A673 (cell line): ENCODE measurements at regions not wholly inside any gene's neighbourhood (a gene's known extent, or its start where the extent isn't known, plus 50 kb on each side); places are given as distances from the start of the nearest gene placed in this dataset.

Experiments used
- BruUV-seq: library from RNA; stranded (reverse); fragments of 400-500 nt; replicated peaks from 2 replicates; lab custom pipeline; 2021; lab: Mats Ljungman, UMichigan
- CTCF ChIA-PET: fragments of 300-600 bp; sonication (Branson Sonifier 250); formaldehyde crosslinking; loops from one replicate; lab custom pipeline; 2022; ENCODE audit warnings: antibody characterized with exemption; lab: Charles Lee
- POLR2A ChIA-PET: fragments of 300-600 bp; sonication (Branson Sonifier 250); formaldehyde crosslinking; loops from one replicate; lab custom pipeline; 2022; ENCODE audit warnings: antibody characterized with exemption; ENCODE audit not compliant: low non-redundant PET; lab: Charles Lee
- DNase-seq: peaks from one replicate; pipeline ENCODE4 v3.0.0-alpha.2; 2015; ENCODE audit warnings: low spot score
- H3K27ac ChIP-seq: fragments of 200-600 bp; sonication (generic); 2 replicates; pipeline ENCODE4 v1.5.1; 2016; ENCODE audit warnings: mixed run types, low read depth, mild to moderate bottlenecking, mixed read lengths, antibody characterized with exemption, low read length; ENCODE audit not compliant: poor library complexity, severe bottlenecking
- H3K27me3 ChIP-seq: fragments of 200-600 bp; sonication (generic); replicated peaks from 2 replicates; pipeline ENCODE4 v1.6.1; 2017; ENCODE audit warnings: mixed run types, low read depth, mild to moderate bottlenecking, mixed read lengths, antibody characterized with exemption, low read length; ENCODE audit not compliant: insufficient read depth, poor library complexity
- H3K36me3 ChIP-seq: fragments of 200-600 bp; sonication (generic); 2 replicates; pipeline ENCODE4 v1.6.1; 2016; ENCODE audit warnings: mixed run types, mild to moderate bottlenecking, mixed read lengths, antibody characterized with exemption, low read length; ENCODE audit not compliant: insufficient read depth, poor library complexity, severe bottlenecking
- H3K4me1 ChIP-seq: fragments of 200-600 bp; sonication (generic); 2 replicates; pipeline ENCODE4 v1.6.1; 2017; ENCODE audit warnings: mixed run types, mild to moderate bottlenecking, mixed read lengths, antibody characterized with exemption, low read length; ENCODE audit not compliant: insufficient read depth, poor library complexity, severe bottlenecking
- H3K4me3 ChIP-seq: fragments of 200-600 bp; sonication (generic); 2 replicates; pipeline ENCODE4 v1.5.1; 2016; ENCODE audit warnings: low read depth, mixed run types, mild to moderate bottlenecking, mixed read lengths, low read length; ENCODE audit not compliant: poor library complexity, severe bottlenecking
- H3K9me3 ChIP-seq: fragments of 200-600 bp; sonication (generic); 2 replicates; pipeline ENCODE4 v1.6.1; 2016; ENCODE audit warnings: mixed run types, low read depth, mild to moderate bottlenecking, mixed read lengths, antibody characterized with exemption, low read length; ENCODE audit not compliant: poor library complexity, severe bottlenecking
- CTCF ChIP-seq: fragments of 300-800, 200-600 bp; sonication (generic); conservative IDR thresholded peaks from 2 replicates; pipeline ENCODE4 v1.5.1; 2017; ENCODE audit warnings: low read depth, mild to moderate bottlenecking, antibody characterized with exemption, low read length, moderate library complexity, mixed read lengths
- EZH2 ChIP-seq: fragments of 200-600 bp; sonication (generic); IDR thresholded peaks from 2 replicates; pipeline ENCODE4 v1.6.1; 2017; ENCODE audit warnings: borderline replicate concordance, low read depth, mild to moderate bottlenecking, mixed read lengths, antibody characterized with exemption, low read length; ENCODE audit not compliant: poor library complexity, severe bottlenecking
- intact Hi-C: fragments of 100-400 bp; cut with micrococcal nuclease; formaldehyde crosslinking; loops from one replicate; pipeline ENCODE4 v1.10.0; 2022; ENCODE audit not compliant: unreplicated experiment

DNA sequence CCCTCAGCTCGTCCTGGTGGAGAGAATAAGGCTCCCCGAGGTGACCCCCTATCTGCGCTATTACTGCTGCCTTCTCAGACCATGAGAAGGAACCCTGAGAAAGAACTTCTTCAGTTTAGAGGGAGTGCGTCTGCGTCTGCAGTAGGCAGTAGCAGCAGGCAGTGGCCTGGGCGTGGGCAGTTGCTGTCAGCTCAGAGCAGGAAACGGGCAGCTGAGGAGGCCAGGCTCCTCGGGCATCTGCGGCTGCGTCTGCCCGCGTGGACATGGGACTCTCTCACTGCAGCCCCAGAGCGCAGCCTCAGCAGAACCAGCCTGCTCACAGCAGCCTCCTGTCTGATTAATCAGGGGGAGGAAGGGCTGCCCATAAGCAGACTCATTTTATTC, 49.8 kb upstream of the FCN1 start:
- no TSS peak for BruUV-seq
- intact Hi-C loops: no loop called here
- H3K27me3 ChIP-seq: no peaks in the 10 kb centered on the region

DNA sequence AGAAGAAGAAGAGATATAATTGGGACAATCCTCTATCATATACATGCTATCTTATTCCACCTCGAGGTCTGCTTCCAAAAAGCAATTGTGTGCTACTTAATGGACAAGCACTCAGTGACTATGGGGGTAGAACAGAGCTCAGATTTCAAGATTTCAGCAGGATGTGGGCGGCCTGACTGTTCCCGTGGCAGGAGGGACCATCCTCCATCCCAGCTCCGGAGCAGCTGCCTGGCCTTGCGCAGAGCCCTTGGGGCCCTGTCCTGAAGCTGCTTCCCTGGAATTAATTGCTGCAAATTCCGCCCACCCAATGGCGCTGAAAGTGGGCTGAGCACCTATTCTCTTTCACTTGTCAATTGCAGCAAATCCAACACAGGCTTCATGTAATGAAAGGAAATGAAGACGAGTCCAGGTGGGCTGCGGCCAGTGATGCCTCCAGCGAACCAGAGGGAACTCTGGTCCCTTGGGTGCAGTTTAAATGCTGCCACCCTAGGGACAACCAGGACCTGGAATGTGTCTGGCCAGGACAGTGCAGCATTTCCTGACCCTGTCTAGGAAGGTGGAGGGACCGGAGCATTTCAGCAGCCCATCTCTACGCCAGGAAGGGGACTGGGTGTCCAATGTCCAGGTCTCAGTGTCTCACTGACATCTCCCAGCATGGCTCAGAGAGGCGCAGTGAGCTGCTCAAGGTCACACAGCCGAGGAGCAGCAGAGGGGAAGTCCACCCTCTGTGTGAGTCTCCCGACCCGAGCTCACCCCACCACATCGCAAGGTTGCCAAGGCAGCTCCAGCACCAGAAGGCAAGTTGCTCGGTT, 50.5 kb upstream of the FCN1 start:
- CTCF ChIA-PET: no interaction called here
- intact Hi-C loops: no loop called here
- no peak for TF ChIP-seq CTCF
- no peak for TF ChIP-seq EZH2
- peak; percentile 35 for DNase-seq
- no peaks in the 10 kb centered on the region for H3K9me3 ChIP-seq
- POLR2A ChIA-PET: no interaction called here
- H3K4me3 ChIP-seq: no peak overlapping the region
- no peak overlapping the region for H3K27ac ChIP-seq
- H3K36me3 ChIP-seq: no peaks in the 10 kb centered on the region
- peaks cover 12% of the 10 kb centered on the region for H3K4me1 ChIP-seq
- no TSS peak for BruUV-seq
- no peaks in the 10 kb centered on the region for H3K27me3 ChIP-seq

More for the DNA sequence above, 49.8 kb upstream of the FCN1 start:
- ChIA-PET CTCF (no interaction called here), POLR2A (no interaction called here)
- Histone ChIP-seq H3K27ac (no peak overlapping the region), H3K36me3 (no peaks in the 10 kb centered on the region), H3K4me3 (no peak overlapping the region), H3K9me3 (no peaks in the 10 kb centered on the region), H3K4me1 (peaks cover 12% of the 10 kb centered on the region)
- DNase-seq: no peak
- TF ChIP-seq EZH2 (no peak), CTCF (no peak)

- intact Hi-C loops: no loop called here
- no peak for TF ChIP-seq EZH2
Observed at GRCh38 chr9:134968823-134969090, 51.0 kb upstream of the FCN1 start.

More at GRCh38 chr9:134968823-134969090, 51.0 kb upstream of the FCN1 start:
- DNase-seq: no peak
- Histone ChIP-seq H3K27ac (no peak overlapping the region), H3K9me3 (no peaks in the 10 kb centered on the region), H3K36me3 (no peaks in the 10 kb centered on the region), H3K27me3 (no peaks in the 10 kb centered on the region), H3K4me3 (no peak overlapping the region), H3K4me1 (peaks cover 12% of the 10 kb centered on the region)
- POLR2A ChIA-PET: no interaction called here
- CTCF ChIA-PET: no interaction called here
- no TSS peak for BruUV-seq
